Prostate gland (tissue), 2 donors: ENCODE measurements at regions not wholly inside any gene's neighbourhood (a gene's known extent, or its start where the extent isn't known, plus 50 kb on each side); places are given as distances from the start of the nearest gene placed in this dataset.

Source experiments
- POLR2A ChIP-seq: fragments of 450-650 bp; IDR thresholded peaks from one replicate; pipeline ENCODE4 v1.6.1; 2016; ENCODE audit warnings: antibody characterized with exemption, mild to moderate bottlenecking
- POLR2AphosphoS5 ChIP-seq: sonication (generic); formaldehyde crosslinking; IDR thresholded peaks from one replicate; pipeline ENCODE4 v1.6.1; 2017; ENCODE audit warnings: antibody characterized with exemption
- TF ChIP-seq, protein P1 (sequence below), 4 experiments: fragments of 200-600 bp in 2 of 4; fragments of 450-650 bp in 2 of 4; sonication (generic) in 2 of 4; IDR thresholded peaks; 1 replicate in 3 of 4; 2 replicates in 1 of 4; pipeline ENCODE4 v1.5.1; 2016 to 2019; ENCODE audit warnings: antibody characterized with exemption in 4 of 4, mild to moderate bottlenecking in 2 of 4, moderate library complexity in 2 of 4

DNA sequence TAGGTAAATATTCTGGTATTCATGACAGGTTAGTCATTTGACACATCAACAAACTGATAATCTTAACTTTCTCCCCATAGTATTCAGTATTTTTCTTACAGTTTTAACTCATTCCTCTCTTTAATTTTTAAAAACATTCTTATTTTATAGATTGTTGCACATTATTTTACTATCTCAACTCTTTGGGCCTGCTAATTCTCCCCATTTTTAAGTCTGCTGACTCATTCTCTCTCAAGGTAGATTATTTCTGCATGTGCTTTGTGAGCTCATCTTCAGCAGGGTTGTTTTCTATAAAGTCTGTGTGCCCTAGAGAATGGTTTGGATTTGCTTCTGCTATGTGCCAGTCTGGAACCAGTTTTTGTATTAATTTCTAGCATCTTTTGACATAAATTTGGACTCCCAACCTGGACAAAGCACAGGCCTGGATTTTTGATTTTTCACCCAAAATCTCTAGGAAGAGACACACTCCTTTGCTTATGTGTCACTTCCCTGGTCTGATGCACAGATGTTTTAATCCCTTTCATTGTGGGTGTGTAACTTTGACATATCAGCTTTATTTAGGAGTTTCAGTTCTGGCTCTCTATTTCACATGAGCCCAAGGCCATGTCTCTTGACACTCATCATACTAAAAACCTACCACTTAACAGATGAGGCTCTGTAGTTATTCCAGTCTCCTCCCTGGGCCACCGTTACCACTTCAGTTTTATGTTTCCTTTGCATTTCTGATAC is 194.3 kb upstream of the PGRMC2 start:
- TF ChIP-seq POLR2A (no peak), POLR2AphosphoS5 (no peak)
- TF ChIP-seq, protein P1, sequence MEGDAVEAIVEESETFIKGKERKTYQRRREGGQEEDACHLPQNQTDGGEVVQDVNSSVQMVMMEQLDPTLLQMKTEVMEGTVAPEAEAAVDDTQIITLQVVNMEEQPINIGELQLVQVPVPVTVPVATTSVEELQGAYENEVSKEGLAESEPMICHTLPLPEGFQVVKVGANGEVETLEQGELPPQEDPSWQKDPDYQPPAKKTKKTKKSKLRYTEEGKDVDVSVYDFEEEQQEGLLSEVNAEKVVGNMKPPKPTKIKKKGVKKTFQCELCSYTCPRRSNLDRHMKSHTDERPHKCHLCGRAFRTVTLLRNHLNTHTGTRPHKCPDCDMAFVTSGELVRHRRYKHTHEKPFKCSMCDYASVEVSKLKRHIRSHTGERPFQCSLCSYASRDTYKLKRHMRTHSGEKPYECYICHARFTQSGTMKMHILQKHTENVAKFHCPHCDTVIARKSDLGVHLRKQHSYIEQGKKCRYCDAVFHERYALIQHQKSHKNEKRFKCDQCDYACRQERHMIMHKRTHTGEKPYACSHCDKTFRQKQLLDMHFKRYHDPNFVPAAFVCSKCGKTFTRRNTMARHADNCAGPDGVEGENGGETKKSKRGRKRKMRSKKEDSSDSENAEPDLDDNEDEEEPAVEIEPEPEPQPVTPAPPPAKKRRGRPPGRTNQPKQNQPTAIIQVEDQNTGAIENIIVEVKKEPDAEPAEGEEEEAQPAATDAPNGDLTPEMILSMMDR (IDR thresholded peaks at IDR 0.05) = no peak
